ENCODE measurements at regions not wholly inside any gene's neighbourhood (a gene's known extent, or its start where the extent isn't known, plus 50 kb on each side); places are given as distances from the start of the nearest gene placed in this dataset.

GRCh38 chr16:65545413-65545956 is 423.6 kb upstream of the CDH11 start:
- TF ChIP-seq, protein P1, sequence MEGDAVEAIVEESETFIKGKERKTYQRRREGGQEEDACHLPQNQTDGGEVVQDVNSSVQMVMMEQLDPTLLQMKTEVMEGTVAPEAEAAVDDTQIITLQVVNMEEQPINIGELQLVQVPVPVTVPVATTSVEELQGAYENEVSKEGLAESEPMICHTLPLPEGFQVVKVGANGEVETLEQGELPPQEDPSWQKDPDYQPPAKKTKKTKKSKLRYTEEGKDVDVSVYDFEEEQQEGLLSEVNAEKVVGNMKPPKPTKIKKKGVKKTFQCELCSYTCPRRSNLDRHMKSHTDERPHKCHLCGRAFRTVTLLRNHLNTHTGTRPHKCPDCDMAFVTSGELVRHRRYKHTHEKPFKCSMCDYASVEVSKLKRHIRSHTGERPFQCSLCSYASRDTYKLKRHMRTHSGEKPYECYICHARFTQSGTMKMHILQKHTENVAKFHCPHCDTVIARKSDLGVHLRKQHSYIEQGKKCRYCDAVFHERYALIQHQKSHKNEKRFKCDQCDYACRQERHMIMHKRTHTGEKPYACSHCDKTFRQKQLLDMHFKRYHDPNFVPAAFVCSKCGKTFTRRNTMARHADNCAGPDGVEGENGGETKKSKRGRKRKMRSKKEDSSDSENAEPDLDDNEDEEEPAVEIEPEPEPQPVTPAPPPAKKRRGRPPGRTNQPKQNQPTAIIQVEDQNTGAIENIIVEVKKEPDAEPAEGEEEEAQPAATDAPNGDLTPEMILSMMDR (IDR thresholded peaks at IDR 0.05) = no peak

DNA sequence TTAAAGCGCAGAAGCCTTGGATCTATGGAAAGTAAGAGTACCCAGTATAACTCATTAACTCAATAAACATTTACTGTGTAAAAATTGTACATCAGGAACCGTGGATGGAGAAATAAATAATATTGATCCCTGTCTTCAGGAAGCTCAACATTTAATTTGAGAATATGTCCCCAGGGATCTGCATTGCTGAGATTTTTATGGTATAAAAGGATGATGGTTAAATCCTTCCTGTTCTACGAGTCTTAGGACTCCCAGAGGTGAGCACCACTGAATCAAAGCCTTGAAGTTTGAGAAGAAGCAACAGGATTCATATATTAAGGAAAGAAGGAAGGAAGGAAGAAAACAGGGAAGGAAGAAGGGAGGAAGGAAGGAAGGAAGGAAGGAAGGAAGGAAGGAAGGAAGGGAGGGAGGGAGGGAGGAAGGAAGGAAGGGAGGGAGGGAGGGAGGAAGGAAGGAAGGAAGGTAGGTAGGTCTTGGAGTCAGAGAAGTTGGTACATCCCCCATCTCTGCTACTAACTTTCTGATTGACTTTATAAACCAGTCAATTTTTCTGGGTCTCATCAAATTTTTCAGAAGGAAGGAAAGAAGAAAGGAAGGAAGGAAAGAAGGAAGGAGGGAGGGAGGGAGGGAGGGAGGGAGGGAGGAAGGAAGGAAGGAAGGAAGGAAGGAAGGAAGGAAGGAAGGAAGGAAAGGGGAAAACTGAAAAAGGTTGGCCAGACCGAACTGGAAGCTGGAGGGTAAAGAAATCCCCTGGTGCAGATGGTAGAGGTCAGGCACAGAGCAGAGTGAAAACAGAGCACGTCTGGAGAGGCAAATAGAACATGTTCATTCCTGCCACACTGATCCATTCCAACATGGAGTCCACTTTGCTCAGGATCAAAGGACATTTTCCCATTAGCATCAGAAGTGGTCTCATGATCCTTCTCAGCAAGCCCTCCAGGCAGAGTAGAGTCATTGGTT is 422.2 kb upstream of the CDH11 start:
- TF ChIP-seq, protein P1 (IDR thresholded peaks at IDR 0.05) = no peak

GRCh38 chr16:65541646-65542045 is 419.8 kb upstream of the CDH11 start:
- TF ChIP-seq, protein P1 (IDR thresholded peaks at IDR 0.05) = no peak

DNA sequence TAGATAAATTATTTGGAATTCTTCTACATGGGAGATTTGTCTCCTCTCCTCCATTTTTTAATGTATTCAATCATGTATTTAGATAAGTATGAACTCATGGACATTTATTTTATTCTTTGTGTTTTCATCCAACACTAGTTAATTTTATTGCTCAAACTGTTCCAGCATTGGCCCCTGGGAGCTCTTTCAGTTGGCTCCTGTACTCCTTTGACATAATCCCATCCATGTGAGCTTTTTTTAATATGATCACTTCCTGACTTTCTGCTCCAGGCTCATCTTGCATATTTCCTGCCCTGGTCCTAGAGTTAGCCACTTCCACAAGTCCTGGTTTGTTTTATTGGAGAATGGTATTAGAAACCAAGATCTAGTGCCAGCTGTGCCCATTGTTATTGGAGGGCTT is 419.0 kb upstream of the CDH11 start:
- TF ChIP-seq, protein P1 (IDR thresholded peaks at IDR 0.05) = no peak

GRCh38 chr16:65538976-65539375 is 417.1 kb upstream of the CDH11 start:
- TF ChIP-seq, protein P1 (IDR thresholded peaks at IDR 0.05) = no peak

GRCh38 chr16:65537336-65537735 is 415.5 kb upstream of the CDH11 start:
- TF ChIP-seq, protein P1 (IDR thresholded peaks at IDR 0.05) = no peak

DNA sequence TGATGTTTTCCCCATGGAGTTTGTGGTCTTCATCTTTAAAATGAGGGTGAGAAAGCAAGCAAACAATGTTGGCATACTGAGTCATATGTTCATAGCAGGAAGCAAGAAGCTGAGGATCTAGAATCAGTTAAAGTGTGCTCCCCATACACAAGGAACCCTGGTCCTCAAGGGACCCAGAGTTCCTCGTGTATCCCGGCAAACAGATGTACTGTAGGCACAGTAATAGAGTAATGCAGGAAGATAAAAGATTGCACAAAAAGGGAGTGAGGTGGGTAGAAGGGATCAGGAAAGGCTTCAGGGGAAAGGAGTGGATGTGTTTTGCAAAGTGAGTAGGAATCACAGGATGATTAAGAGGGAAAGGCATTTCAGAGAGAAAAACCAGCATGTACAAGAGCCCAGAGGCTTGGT is 412.3 kb upstream of the CDH11 start:
- TF ChIP-seq, protein P1 (IDR thresholded peaks at IDR 0.05) = no peak
